HUES64 (cell line): ENCODE measurements at regions not wholly inside any gene's neighbourhood (a gene's known extent, or its start where the extent isn't known, plus 50 kb on each side); places are given as distances from the start of the nearest gene placed in this dataset.

ENCODE experiments used
- H3K27ac ChIP-seq: 2 replicates; pipeline ENCODE4 v1.7.0; 2013; ENCODE audit warnings: low read depth, low read length, inconsistent platforms
- H3K27me3 ChIP-seq: 2 replicates; pipeline ENCODE4 v1.6.1; 2013; ENCODE audit warnings: mild to moderate bottlenecking, low read length; ENCODE audit not compliant: insufficient read depth
- H3K36me3 ChIP-seq: 2 replicates; pipeline ENCODE4 v1.6.1; 2013; ENCODE audit warnings: mild to moderate bottlenecking, low read length; ENCODE audit not compliant: insufficient read depth
- H3K4me1 ChIP-seq: 2 replicates; pipeline ENCODE4 v1.6.1; 2013; ENCODE audit warnings: mild to moderate bottlenecking, low read length, moderate library complexity; ENCODE audit not compliant: insufficient read depth
- H3K4me3 ChIP-seq: 2 replicates; pipeline ENCODE4 v1.5.1; 2013; ENCODE audit warnings: mild to moderate bottlenecking, low read length, moderate library complexity
- H3K9ac ChIP-seq: 2 replicates; pipeline ENCODE4 v1.6.1; 2013; ENCODE audit warnings: mild to moderate bottlenecking, low read depth, low read length
- H3K9me3 ChIP-seq: 2 replicates; pipeline ENCODE4 v1.6.1; 2013; ENCODE audit warnings: low read depth, low read length; ENCODE audit not compliant: insufficient read depth
- WGBS: fragments of 150-250, 120-280 bp; methylation state at CpG from one replicate; pipeline ENCODE4 v1.1.7; 2013; ENCODE audit warnings: missing lambda C conversion rate; 5-methylcytosine and 5-hydroxymethylcytosine counted together

GRCh38 chr4:156321203-156321602 is 367.5 kb upstream of the CTSO start:
- Histone ChIP-seq H3K4me1 (peaks cover 3% of the 10 kb centered on the region; the same call in 1 of the 2 replicates), H3K9ac (no peak overlapping the region), H3K27me3 (no peaks in the 10 kb centered on the region), H3K27ac (no peak overlapping the region), H3K4me3 (no peak overlapping the region), H3K9me3 (peaks cover 13% of the 10 kb centered on the region; the same call in 1 of the 2 replicates), H3K36me3 (no peaks in the 10 kb centered on the region)
- WGBS: 93% methylated on average over 1 of the region's 2 CpGs

GRCh38 chr4:156313497-156313896 is 359.8 kb upstream of the CTSO start:
- H3K9ac ChIP-seq: no peak overlapping the region
- no peaks in the 10 kb centered on the region for H3K4me1 ChIP-seq
- WGBS: no CpG with 5 or more reads among the region's 2 CpGs

GRCh38 chr4:156312261-156312847 is 358.7 kb upstream of the CTSO start:
- Histone ChIP-seq H3K27ac (no peak overlapping the region), H3K4me3 (no peak overlapping the region)
- 100% methylated on average over 2 of the region's 3 CpGs for WGBS

More at GRCh38 chr4:156313497-156313896, 359.8 kb upstream of the CTSO start:
- Histone ChIP-seq H3K27me3 (no peaks in the 10 kb centered on the region), H3K4me3 (no peak overlapping the region), H3K36me3 (no peaks in the 10 kb centered on the region), H3K9me3 (peaks cover 16% of the 10 kb centered on the region; the same call in 1 of the 2 replicates), H3K27ac (no peak overlapping the region)

GRCh38 chr4:156309031-156309430 is 355.4 kb upstream of the CTSO start:
- Histone ChIP-seq H3K9ac (no peak overlapping the region), H3K4me1 (peaks cover 13% of the 10 kb centered on the region), H3K36me3 (no peaks in the 10 kb centered on the region), H3K4me3 (no peak overlapping the region), H3K27ac (no peak overlapping the region), H3K9me3 (no peaks in the 10 kb centered on the region), H3K27me3 (no peaks in the 10 kb centered on the region)

More at GRCh38 chr4:156312261-156312847, 358.7 kb upstream of the CTSO start:
- no peaks in the 10 kb centered on the region for H3K4me1 ChIP-seq
- H3K9ac ChIP-seq: no peak overlapping the region
- H3K27me3 ChIP-seq: no peaks in the 10 kb centered on the region
- no peaks in the 10 kb centered on the region for H3K36me3 ChIP-seq
- H3K9me3 ChIP-seq: peaks cover 8% of the 10 kb centered on the region; the same call in 1 of the 2 replicates

- Histone ChIP-seq H3K9ac (no peak overlapping the region), H3K4me1 (peaks cover 27% of the 10 kb centered on the region), H3K36me3 (no peaks in the 10 kb centered on the region), H3K9me3 (no peaks in the 10 kb centered on the region), H3K27me3 (no peaks in the 10 kb centered on the region), H3K4me3 (no peak overlapping the region), H3K27ac (no peak overlapping the region)
- 95% methylated on average over 2 of the region's 2 CpGs for WGBS
These were observed 350.0 kb upstream of the CTSO start for GRCh38 chr4:156303708-156304107.

GRCh38 chr4:156298230-156298629 is 344.6 kb upstream of the CTSO start:
- no peak overlapping the region for H3K4me3 ChIP-seq
- H3K4me1 ChIP-seq: peaks cover 16% of the 10 kb centered on the region; the same call in 1 of the 2 replicates
- H3K27me3 ChIP-seq: no peaks in the 10 kb centered on the region
- no peak overlapping the region for H3K27ac ChIP-seq
- H3K9me3 ChIP-seq: no peaks in the 10 kb centered on the region
- no peak overlapping the region for H3K9ac ChIP-seq
- no peaks in the 10 kb centered on the region for H3K36me3 ChIP-seq

GRCh38 chr4:156295676-156296195 is 342.1 kb upstream of the CTSO start:
- peaks cover 23% of the 10 kb centered on the region for H3K4me1 ChIP-seq
- no peak overlapping the region for H3K4me3 ChIP-seq
- H3K9ac ChIP-seq: no peak overlapping the region
- H3K9me3 ChIP-seq: no peaks in the 10 kb centered on the region
- no CpG with 5 or more reads among the region's 1 CpG for WGBS
- H3K36me3 ChIP-seq: no peaks in the 10 kb centered on the region
- no peak overlapping the region for H3K27ac ChIP-seq
- no peaks in the 10 kb centered on the region for H3K27me3 ChIP-seq

- no peak overlapping the region for H3K27ac ChIP-seq
- no peaks in the 10 kb centered on the region for H3K9me3 ChIP-seq
- H3K4me1 ChIP-seq: peaks cover 23% of the 10 kb centered on the region
- no peaks in the 10 kb centered on the region for H3K36me3 ChIP-seq
- 62% methylated on average over 2 of the region's 2 CpGs for WGBS
- H3K27me3 ChIP-seq: no peaks in the 10 kb centered on the region
- no peak overlapping the region; the same call in 1 of the 2 replicates for H3K9ac ChIP-seq
- no peak overlapping the region for H3K4me3 ChIP-seq
These were observed 340.9 kb upstream of the CTSO start for GRCh38 chr4:156294577-156294976.

GRCh38 chr4:156293657-156294297 is 340.1 kb upstream of the CTSO start:
- no peak overlapping the region for H3K27ac ChIP-seq
- WGBS: 93% methylated on average over 1 of the region's 1 CpG

GRCh38 chr4:156291317-156291716 is 337.7 kb upstream of the CTSO start:
- Histone ChIP-seq H3K27me3 (no peaks in the 10 kb centered on the region), H3K9ac (no peak overlapping the region), H3K36me3 (no peaks in the 10 kb centered on the region), H3K9me3 (no peaks in the 10 kb centered on the region), H3K27ac (no peak overlapping the region), H3K4me1 (peaks cover 16% of the 10 kb centered on the region), H3K4me3 (no peak overlapping the region)
- WGBS: no CpG with 5 or more reads among the region's 1 CpG

More at GRCh38 chr4:156293657-156294297, 340.1 kb upstream of the CTSO start:
- Histone ChIP-seq H3K9ac (no peak overlapping the region), H3K36me3 (no peaks in the 10 kb centered on the region), H3K4me3 (no peak overlapping the region), H3K9me3 (no peaks in the 10 kb centered on the region), H3K27me3 (no peaks in the 10 kb centered on the region), H3K4me1 (peaks cover 22% of the 10 kb centered on the region)

GRCh38 chr4:156290811-156291210 is 337.1 kb upstream of the CTSO start:
- H3K9me3 ChIP-seq: no peaks in the 10 kb centered on the region
- H3K9ac ChIP-seq: no peak overlapping the region
- H3K27me3 ChIP-seq: no peaks in the 10 kb centered on the region
- H3K36me3 ChIP-seq: no peaks in the 10 kb centered on the region
- H3K4me1 ChIP-seq: peaks cover 16% of the 10 kb centered on the region
- no peak overlapping the region for H3K27ac ChIP-seq
- H3K4me3 ChIP-seq: no peak overlapping the region
- WGBS: 96% methylated on average over 2 of the region's 2 CpGs
